Chondrocyte (in vitro differentiated cells): ENCODE measurements at regions not wholly inside any gene's neighbourhood (a gene's known extent, or its start where the extent isn't known, plus 50 kb on each side); places are given as distances from the start of the nearest gene placed in this dataset.

ENCODE experiments used
- DNase-seq: peaks from one replicate; pipeline ENCODE4 v3.0.0; 2021; ENCODE audit warnings: mixed read lengths, low spot score
- H3K27ac Mint-ChIP-seq: one replicate; pipeline ENCODE4 v1.8.0; 2021; ENCODE audit warnings: mild to moderate bottlenecking, moderate library complexity, mixed read lengths; ENCODE audit not compliant: unreplicated experiment
- H3K27me3 Mint-ChIP-seq: 2 replicates; pipeline ENCODE4 v1.8.0; 2021; ENCODE audit warnings: low read depth, mixed read lengths
- H3K36me3 Mint-ChIP-seq: 2 replicates; pipeline ENCODE4 v1.8.0; 2021; ENCODE audit warnings: low read depth, mixed read lengths
- H3K4me1 Mint-ChIP-seq: 2 replicates; pipeline ENCODE4 v1.8.0; 2021; ENCODE audit warnings: low read depth, mild to moderate bottlenecking, mixed read lengths
- H3K4me3 Mint-ChIP-seq: one replicate; pipeline ENCODE4 v1.8.0; 2021; ENCODE audit warnings: mild to moderate bottlenecking, moderate library complexity, mixed read lengths; ENCODE audit not compliant: unreplicated experiment
- H3K9me3 Mint-ChIP-seq: 2 replicates; pipeline ENCODE4 v1.8.0; 2021; ENCODE audit warnings: low read depth, mixed read lengths
- CTCF ChIP-seq: fragments of 200-600 bp; sonication (generic); IDR thresholded peaks from 2 replicates; pipeline ENCODE4 v1.5.0; 2021; ENCODE audit warnings: antibody characterized with exemption, mild to moderate bottlenecking, moderate library complexity

GRCh38 chr12:42770261-42770660, 180.7 kb upstream of the PRICKLE1 start:
- Mint-ChIP-seq H3K9me3 (peaks cover 9% of the 10 kb centered on the region), H3K27ac (no peak overlapping the region), H3K4me3 (no peak overlapping the region), H3K27me3 (no peaks in the 10 kb centered on the region), H3K4me1 (peaks cover 3% of the 10 kb centered on the region), H3K36me3 (peaks cover 3% of the 10 kb centered on the region)
- no peak for TF ChIP-seq CTCF
- no peak for DNase-seq

GRCh38 chr12:42769455-42769854, 179.9 kb upstream of the PRICKLE1 start:
- Mint-ChIP-seq H3K9me3 (peaks cover 9% of the 10 kb centered on the region), H3K4me1 (peaks cover 3% of the 10 kb centered on the region), H3K4me3 (no peak overlapping the region), H3K27me3 (no peaks in the 10 kb centered on the region), H3K27ac (no peak overlapping the region), H3K36me3 (peaks cover 3% of the 10 kb centered on the region)
- TF ChIP-seq CTCF = no peak
- DNase-seq = no peak

GRCh38 chr12:42767998-42768397, 178.5 kb upstream of the PRICKLE1 start:
- peaks cover 3% of the 10 kb centered on the region for H3K36me3 Mint-ChIP-seq
- no peak overlapping the region for H3K27ac Mint-ChIP-seq
- H3K9me3 Mint-ChIP-seq = peaks cover 9% of the 10 kb centered on the region
- H3K4me3 Mint-ChIP-seq = no peak overlapping the region
- peaks cover 3% of the 10 kb centered on the region for H3K4me1 Mint-ChIP-seq
- TF ChIP-seq CTCF = no peak
- no peaks in the 10 kb centered on the region for H3K27me3 Mint-ChIP-seq
- no peak for DNase-seq

GRCh38 chr12:42767326-42767954, 177.9 kb upstream of the PRICKLE1 start:
- Mint-ChIP-seq H3K4me1 (peaks cover 3% of the 10 kb centered on the region), H3K27me3 (no peaks in the 10 kb centered on the region), H3K9me3 (peaks cover 8% of the 10 kb centered on the region), H3K4me3 (no peak overlapping the region), H3K36me3 (peaks cover 3% of the 10 kb centered on the region), H3K27ac (no peak overlapping the region)
- no peak for TF ChIP-seq CTCF
- no peak for DNase-seq

- Mint-ChIP-seq H3K27me3 (no peaks in the 10 kb centered on the region), H3K4me3 (no peak overlapping the region), H3K4me1 (peaks cover 7% of the 10 kb centered on the region), H3K9me3 (peaks cover 5% of the 10 kb centered on the region), H3K27ac (no peak overlapping the region), H3K36me3 (peaks cover 3% of the 10 kb centered on the region)
- no peak for DNase-seq
- no peak for TF ChIP-seq CTCF
These were observed 177.2 kb upstream of the PRICKLE1 start for GRCh38 chr12:42766754-42767153.
